Stimulated activated CD8-positive, alpha-beta memory T cell treated with anti-CD3 and anti-CD28 coated beads, Interleukin-2, amount 100 ng/mL, for 48 hours (primary cell): ENCODE measurements at regions not wholly inside any gene's neighbourhood (a gene's known extent, or its start where the extent isn't known, plus 50 kb on each side); places are given as distances from the start of the nearest gene placed in this dataset.
"Not testable (repeated sequence)": the region's sequence is repeated elsewhere in the genome, so short reads cannot be mapped to it uniquely, and the experiment has no call there.

Source experiments
- DNase-seq, 2 donors: peaks; one replicate each; pipeline ENCODE4 v3.0.0-alpha.2; 2020; ENCODE audit warnings: low read depth in 2 of 2

DNA sequence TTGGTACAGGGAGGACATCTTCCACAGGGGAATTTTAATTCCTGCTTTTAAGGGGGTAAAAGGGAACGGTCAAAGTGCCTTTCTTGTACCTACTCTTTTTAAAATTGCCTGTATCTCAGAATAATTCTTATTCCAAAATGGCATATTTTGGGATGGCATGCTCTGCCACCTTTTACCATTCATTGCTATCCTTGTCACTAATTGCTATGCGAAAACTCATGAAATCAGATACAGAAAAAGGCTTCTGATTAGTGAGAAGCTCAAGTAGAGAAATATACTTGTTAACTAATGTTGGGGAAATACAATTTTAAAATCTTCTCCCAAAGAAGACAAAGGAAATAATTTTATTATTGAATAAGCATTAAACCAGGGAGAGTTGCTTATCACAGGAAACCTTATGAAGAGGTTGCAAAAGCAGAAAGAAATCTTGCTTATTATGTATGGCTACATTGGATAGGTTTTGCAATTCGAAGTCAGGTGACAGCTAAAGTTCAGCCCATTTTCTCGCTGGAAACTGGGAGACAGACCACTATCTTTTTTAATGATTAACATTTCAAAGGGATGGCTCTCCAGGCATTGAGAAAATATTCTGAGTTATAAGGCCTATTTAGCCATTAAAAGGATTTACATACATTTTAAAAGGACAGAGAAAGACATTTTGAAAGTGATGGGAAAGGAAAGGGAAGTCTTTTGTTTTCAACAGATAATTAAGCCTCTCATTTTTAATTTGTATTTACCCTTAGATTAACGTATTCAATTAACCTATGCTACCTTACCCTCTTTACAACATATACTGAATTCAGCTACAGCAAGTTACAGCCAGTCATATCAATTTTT lies 110.3 kb upstream of the PRSS16 start:
- no peak for DNase-seq

DNA sequence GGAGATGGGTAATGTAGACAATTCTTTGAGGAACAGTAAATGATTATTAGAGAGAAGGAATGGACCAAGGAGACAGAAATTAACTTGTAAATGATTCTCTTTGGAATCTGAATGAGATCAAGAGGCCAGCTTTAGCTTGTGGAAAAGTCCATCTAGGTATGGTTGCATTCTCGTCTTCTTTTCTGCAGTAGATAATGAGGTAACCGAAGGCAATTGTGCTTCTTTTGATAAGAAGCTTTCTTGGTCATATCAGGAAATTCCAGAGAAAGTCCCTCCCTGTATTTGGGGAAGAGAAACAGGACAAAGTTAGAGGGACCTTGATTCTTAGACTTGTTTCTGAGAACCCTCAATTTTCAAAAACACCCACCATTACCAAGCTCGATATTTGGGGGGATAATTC lies 109.1 kb upstream of the PRSS16 start:
- no peak for DNase-seq

DNA sequence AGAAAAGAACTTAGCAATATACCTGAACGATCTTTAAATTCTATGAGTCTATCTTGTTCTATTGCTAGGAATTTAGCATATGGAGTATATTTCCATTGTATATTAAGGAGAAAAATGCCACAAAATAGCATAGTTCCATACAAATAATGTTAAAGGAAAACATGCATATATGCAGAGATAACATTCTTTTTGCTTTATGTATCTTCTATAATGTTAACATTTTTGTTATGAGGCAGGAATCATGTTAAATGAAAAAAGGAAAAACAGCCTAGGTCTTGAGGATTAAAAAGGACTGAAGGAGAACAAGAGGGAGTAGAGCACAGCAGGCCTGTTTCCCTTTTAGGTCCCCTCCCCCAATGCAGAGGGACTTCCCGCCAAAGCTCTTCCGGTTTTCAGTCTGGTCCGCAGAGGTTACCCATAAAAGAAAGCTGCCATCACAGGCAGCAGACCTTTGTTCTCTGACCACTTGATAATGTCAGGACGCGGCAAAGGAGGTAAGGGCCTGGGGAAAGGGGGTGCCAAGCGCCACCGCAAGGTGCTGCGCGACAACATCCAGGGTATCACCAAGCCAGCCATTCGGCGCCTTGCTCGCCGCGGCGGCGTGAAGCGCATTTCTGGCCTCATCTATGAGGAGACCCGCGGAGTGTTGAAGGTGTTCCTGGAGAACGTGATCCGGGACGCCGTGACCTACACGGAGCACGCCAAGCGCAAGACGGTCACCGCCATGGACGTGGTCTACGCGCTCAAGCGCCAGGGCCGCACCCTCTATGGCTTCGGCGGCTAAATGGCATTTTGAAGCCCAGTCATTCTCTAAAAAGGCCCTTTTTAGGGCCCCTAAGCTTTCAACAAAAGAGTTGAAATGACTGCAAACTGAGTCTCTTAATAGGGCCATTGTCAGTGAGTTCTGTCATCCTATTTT lies 108.4 kb upstream of the PRSS16 start:
- peak; percentile 59 to 61 for DNase-seq

DNA sequence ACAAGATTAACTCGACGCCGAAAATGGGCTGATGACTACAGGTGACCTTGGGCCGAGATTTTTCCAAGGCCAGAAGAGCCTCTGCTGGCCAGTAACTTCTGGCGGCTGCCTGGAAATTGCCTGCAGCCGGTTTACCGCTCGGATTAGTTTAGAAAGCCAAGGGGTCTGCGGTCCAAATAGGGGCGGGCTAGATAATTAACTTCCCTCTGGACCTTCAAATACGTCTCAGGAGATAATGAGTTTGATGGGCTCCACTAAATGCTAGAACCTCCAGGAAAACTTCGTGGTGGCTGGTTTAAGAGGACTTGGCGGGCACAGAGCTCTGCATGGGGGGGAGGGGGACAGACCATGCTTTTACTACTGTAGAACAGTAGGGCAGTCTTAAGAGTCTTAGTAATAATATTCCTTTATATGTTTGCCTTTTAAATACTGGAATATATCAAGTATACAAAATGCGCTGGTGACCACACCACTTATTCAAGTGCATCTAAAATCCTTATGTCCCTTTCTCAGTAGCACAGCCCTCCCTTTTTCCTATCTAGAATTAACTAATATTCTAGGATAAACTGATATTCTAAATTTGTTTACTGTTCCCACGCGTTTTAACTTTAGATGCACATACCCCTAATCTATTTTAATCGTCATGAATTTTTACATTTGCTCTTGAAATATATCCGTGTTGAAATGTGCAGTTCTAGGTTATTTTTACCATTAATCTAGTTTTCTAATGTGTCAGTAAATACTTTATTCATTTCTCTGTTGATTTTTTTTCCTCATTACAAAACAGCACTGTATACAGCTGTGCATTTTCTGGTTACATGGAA lies 107.5 kb upstream of the PRSS16 start:
- no peak for DNase-seq

DNA sequence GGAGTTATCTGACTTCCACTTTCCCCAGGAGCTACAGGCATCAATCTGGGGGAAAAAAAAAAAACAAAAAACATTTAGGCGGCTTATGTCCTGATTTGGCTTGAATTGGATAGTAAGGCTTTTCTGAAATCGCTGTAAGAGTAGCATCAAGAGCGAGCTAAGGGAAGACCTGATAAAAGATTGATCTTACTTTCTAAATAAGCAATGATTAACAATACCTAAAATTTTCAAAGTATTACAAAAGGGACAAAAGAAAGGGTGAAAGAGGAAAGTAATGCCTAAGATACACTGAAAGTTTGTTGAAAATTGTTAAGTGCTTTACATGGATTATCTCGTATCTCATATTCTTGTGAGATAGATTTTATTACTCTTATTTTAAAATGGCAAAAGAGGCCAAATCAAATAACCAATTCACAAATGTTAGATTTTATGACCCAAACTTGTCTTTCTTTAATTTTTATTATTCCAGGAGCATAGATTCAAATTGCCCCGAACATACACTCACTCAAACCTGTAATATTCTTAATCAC lies 106.4 kb upstream of the PRSS16 start:
- DNase-seq = no peak

DNA sequence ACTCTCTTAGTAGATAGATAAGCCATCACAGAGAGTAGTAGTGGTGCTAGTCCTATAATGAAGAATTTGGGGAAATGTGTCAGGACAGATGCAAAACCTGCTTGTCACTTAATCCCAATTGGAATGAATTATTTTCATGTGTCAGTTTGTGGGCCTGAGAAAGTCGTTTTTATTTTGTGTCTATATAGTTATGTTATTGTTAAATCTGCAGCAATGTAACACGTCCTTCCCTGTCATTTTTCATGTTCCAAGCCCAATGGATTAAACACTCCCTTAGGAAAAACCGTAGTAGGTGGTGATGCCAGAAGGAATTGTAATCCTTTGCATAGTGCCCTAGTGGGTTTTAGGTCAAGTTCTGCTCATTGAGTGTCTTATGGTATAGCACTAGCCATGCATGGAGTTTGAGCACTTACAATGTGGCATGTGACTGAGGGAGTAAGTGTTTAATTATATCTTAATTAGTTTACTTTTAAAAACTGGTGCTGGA lies 105.9 kb upstream of the PRSS16 start:
- no peak for DNase-seq

DNA sequence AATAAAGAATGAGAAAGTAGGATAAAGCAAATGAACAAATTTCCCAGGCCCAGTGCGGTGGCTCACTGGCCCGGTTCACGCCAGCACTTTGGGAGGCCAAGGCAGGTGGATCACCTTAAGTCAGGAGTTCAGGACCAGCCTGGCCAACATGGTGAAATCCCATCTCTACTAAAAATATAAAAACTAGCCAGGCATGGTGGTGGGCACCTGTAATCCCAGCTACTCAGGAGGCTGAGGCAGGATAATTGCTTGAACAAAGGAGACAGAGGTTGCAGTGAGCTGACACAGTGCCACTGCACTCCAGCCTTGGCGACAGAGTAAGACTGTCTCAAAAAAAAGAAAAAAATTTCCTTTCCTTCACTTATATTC lies 104.5 kb upstream of the PRSS16 start:
- DNase-seq = not testable (repeated sequence)

DNA sequence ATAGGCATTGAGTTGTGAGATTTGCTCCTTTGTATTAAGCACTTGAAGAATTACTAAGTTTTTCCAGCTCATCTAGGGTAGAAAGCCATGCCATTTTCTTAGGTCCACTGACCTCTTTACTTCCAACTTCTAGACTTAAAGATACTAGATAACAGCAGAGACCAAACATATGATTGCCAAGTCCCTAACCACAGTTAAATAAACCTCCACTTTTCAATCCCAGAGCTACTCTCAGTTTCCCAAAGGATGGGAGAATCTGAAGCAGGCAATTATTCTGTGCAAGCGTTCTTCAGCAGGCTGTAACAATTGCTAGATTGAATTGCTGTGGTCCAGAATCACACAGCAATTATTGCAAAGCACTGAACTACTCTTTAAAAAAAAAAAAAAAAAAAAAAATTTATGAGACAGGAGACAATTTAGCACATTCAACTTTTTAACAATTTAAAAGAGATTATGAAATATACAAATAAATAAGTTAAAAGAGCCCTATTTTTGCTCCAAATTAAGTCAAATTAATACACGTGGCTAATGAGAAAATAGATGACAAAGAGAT lies 104.0 kb upstream of the PRSS16 start:
- DNase-seq = no peak

DNA sequence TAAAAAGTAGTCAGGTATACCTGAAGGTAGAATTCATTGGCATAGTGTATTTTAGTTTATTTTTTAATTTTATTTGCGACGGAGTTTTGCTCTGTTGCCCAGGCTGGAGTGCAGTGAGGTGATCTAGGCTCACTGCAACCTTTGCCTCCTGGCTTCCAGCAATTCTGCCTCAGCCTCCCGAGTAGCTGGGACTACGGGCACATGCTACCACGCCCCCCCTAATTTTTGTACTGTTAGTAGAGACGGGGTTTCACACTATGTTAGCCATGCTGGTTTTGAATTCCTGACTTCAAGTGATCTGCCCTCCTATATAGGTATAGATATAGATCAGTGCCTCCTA lies 102.8 kb upstream of the PRSS16 start:
- DNase-seq = no peak

DNA sequence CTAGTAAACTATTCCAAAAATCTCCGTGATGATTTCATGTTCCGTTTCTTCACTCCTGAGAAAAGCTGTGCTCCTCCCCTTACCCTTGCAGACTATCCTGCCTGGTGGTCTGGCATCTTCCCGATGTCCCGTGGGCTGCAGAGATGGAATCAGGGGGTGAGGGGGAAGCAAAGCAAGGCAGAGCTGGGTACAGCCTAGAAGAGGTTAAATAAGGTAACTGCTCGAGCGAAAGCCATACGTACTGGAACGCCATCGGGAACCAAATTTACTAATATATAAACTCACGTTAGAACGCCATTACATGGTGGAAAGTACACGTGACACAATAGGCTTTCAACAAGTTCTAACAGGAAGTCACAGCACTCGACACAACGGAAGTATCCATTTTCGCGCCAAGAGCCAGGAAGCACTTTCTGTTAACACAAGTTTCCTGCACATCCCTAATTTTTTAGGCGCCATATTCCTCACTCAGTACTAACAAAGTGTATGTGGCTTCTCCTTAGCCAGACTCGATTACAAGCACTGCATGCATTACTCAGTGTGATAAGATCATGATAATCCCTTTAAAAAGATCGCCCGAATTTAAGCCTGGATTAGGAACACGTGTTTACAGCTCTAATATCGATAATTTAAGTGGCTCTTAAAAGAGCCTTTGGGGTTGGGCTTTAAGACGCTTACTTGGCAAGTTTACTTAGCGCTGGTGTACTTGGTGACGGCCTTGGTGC lies 101.6 kb upstream of the PRSS16 start:
- DNase-seq = peak in 1 of 2 donors; percentile 50

DNA sequence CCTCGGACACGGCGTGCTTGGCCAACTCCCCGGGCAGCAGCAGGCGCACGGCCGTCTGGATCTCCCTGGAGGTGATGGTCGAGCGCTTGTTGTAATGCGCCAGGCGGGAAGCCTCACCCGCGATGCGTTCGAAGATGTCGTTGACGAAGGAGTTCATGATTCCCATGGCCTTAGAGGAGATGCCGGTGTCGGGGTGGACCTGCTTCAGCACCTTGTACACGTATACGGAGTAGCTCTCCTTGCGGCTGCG lies 101.1 kb upstream of the PRSS16 start:
- not testable (repeated sequence) for DNase-seq

DNA sequence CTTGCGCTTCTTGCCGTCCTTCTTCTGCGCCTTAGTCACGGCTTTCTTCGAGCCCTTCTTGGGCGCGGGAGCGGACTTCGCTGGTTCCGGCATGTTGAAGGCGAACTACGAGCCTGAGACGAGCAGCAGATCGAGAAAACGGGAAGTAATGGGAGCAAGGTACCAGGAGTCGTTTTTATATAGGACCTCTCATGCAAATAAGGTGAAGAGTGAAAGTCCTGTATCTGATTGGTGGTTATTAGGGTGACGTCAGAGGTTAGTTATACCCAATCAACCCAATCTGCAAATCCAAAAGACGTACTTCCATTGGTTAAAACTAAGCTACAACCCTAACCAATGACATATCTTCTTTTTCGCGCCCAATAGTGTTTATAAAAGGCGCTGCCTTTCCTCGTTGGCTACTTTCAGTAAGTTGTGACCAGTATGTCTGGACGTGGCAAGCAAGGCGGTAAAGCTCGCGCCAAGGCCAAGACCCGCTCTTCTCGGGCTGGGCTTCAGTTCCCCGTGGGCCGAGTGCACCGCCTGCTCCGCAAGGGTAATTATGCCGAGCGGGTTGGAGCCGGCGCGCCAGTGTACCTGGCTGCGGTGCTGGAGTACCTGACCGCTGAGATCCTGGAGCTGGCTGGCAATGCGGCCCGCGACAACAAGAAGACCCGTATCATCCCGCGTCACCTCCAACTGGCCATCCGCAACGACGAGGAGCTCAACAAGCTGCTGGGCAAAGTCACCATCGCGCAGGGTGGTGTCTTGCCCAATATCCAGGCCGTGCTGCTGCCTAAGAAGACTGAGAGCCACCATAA lies 100.6 kb upstream of the PRSS16 start:
- peak; percentile 71 to 72 for DNase-seq

DNA sequence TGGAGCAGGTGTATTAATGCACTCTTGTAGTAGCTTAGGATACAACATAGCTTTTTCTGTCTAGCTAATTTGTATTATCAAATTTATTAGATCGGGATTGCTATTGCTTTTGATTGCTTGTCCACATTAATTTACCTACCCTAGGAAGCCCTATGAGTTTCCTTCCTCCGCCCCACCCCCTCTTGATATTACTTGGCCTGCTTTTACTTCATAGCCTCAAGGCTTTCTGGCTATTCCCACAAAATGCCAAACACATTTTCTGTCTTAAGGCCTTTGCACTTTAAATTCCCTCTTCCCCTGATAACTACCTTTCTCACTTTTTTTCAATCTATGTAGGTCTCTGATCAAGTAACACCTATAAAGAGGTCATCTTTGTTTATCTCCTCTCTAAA lies 99.1 kb upstream of the PRSS16 start:
- DNase-seq = no peak

DNA sequence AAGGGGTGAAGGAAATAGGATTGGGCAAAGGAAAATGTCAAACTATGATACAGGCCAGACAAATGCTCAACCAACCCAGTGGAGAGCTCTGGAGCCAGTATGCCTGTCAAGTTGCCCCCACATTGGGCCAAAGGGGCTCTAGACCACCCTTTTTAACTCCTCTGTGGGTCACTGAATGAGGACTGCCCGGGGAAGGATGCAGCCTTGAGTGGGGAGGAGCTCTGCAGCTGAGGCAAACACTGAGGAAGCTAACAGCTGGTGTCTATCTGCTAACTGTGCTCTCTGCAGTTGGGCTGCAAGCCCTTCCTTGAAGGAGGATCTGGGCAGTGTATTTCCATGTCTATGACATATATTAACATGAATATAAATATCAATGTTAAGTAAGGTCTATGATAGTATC lies 98.4 kb upstream of the PRSS16 start:
- DNase-seq = no peak

DNA sequence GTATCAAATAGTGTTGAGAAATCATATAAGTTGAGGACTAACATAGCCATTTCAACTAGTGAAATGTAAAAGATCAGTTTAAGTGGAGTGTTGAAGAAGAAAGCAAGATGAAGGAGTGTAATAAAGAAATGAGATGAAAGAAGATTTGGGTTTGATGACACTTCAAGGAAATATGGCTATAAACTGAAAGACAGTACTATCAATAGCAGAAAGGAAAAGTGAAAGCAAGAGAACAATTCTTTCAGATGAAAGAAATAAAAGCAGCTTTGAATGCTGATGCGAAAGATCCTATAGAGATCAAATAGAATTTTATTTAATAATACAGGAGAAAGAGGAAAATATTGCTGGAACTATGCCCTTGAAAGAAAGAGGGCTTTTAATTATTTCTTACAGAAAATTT lies 92.8 kb upstream of the PRSS16 start:
- no peak for DNase-seq

DNA sequence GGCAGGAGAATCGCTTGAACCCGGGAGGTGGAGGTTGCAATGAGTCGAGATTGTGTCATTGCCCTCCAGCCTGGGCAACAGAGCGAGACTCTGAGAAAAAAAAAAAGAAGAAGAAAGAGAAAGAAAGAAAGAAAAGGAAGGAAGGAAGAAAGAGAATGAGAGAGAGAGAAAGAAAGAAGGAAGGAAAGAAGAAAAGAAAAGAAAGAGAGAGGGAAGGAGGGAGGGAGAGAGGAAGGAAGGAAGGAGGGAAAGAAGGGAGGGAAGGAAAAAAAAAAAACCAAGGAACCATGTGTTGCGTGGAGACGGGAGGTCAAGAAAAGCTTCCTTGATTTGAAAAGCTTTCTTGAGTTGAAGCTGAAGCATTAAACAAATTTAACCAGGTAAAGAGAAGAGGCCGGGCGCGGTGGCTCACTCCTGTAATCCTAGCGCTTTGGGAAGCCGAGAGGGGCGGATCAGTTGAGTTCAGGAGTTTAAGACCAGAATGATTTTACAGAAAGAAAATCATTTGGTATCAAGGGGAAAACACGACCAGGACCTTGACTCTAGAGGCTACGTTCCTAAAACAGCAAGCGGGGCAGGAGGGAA lies 90.5 kb upstream of the PRSS16 start:
- no peak for DNase-seq

DNA sequence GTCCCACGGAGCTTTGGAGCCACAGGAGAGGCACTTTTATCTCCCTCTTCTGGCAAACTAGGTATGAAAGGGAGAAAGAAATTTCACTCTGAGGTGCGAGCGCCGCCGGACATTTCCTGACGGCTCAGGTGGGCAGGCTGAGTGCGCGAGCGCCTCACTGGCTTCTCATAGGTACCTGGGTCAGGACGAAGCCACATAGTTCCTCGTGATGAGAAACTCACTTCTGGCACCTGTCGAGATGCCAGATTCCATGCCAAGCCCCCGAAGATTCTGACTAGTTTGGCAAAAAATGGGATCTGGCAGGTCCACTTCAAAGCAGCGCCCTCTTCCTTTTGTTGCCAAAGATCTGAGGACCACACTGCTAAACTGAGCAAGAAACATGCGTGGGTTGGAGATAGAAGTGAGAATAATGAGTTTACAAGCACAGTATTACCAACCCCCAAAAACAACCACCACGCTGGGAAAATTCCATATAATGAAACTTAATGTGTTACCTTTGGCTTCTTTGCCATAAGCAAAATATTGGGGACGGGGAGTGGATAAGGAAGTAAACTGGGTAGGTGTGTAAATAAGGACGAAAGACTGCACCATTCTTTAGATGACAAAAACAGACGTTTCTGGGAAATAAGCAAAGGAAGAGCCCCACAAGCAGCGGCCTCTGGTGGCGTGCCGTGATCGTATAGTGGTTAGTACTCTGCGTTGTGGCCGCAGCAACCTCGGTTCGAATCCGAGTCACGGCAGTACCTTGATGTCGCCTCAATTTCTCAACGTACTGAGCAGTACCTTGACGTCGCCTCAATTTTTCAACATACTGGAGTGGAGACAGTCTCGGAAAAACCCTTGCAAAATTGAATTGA lies 89.8 kb upstream of the PRSS16 start:
- DNase-seq = peak; percentile 50 to 68

DNA sequence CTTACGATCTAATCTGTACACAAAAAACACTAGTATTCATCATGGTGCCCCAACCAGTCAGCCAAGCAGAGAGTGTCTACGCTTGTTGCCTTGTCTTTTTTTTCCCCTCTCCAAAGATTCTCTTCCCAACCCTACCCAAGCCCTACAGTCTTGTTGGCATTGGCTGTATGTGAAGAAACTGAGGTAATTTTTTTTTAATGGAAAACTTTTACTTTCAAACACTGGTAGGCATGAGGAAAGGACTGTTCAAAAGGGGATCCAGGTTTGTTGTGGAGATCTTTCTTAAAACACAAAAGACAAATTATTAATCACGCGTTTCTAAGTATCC lies 89.2 kb upstream of the PRSS16 start:
- DNase-seq = no peak

DNA sequence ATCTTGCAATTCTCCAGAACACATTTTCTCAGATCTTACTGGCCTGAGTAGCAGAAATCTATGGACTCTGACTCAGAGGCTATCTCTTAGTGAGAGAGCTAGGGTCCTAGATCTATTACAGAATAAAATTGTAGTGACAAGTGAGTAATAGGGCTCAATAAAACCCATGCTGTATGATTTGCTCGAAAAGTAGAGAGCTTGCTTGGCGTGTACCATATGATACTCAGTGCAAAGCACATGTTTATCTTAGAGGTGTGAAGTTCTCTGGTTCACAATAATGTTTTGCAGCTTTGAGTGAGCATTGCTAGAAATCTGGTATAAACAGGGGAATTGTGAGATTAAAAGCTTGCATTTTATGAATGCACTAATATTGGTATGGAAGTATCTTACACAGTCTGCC lies 87.8 kb upstream of the PRSS16 start:
- no peak for DNase-seq
